SK-N-SH treated with all-trans-retinoic acid at 6 μM for 48 hours (cell line): ENCODE measurements at regions not wholly inside any gene's neighbourhood (a gene's known extent, or its start where the extent isn't known, plus 50 kb on each side); places are given as distances from the start of the nearest gene placed in this dataset.

Source experiments
- ATAC-seq: fragments of 200-7000 bp; cut with Tn5 transposase; 3 replicates; pipeline ENCODE4 v1.9.1; 2020; ENCODE audit warnings: mild to moderate bottlenecking, moderate library complexity
- ARNTL ChIP-seq: fragments of 450-650 bp; formaldehyde crosslinking; IDR thresholded peaks from 2 replicates; pipeline ENCODE4 v1.5.0; 2020; ENCODE audit warnings: low read depth, mild to moderate bottlenecking, moderate library complexity, borderline replicate concordance
- BACH2 ChIP-seq: fragments of 250-450 bp; sonication (Bioruptor Pico); IDR thresholded peaks from 2 replicates; pipeline ENCODE4 v1.9.0; 2021; ENCODE audit warnings: mild to moderate bottlenecking, borderline replicate concordance
- CSDC2 ChIP-seq: fragments of 250-450 bp; sonication (Bioruptor Pico); IDR thresholded peaks from 2 replicates; pipeline ENCODE4 v1.5.0; 2020; ENCODE audit warnings: mild to moderate bottlenecking, moderate library complexity
- ESRRG ChIP-seq: fragments of 250-450 bp; sonication (Bioruptor Pico); IDR thresholded peaks from 2 replicates; pipeline ENCODE4 v1.6.1; 2021; ENCODE audit warnings: mild to moderate bottlenecking
- GLIS3 ChIP-seq: fragments of 250-450 bp; sonication (Bioruptor Pico); IDR thresholded peaks from 2 replicates; pipeline ENCODE4 v1.5.0; 2020; ENCODE audit warnings: mild to moderate bottlenecking, moderate library complexity
- ISL1 ChIP-seq: fragments of 250-450 bp; sonication (Bioruptor Pico); IDR thresholded peaks from 2 replicates; pipeline ENCODE4 v2.1.2; 2022; ENCODE audit warnings: mild to moderate bottlenecking, moderate library complexity
- OSR1 ChIP-seq: fragments of 250-450 bp; sonication (Bioruptor Pico); IDR thresholded peaks from 2 replicates; pipeline ENCODE4 v1.8.0; 2022; ENCODE audit warnings: moderate library complexity, mild to moderate bottlenecking, inconsistent platforms
- POU6F1 ChIP-seq: fragments of 250-450 bp; sonication (Bioruptor Pico); IDR thresholded peaks from 2 replicates; pipeline ENCODE4 v1.8.0; 2021; ENCODE audit warnings: low read depth, mild to moderate bottlenecking, moderate library complexity, borderline replicate concordance
- PPARA ChIP-seq: fragments of 250-450 bp; sonication (Bioruptor Pico); IDR thresholded peaks from 2 replicates; pipeline ENCODE4 v1.5.0; 2020; ENCODE audit warnings: mild to moderate bottlenecking, borderline replicate concordance
- RARB ChIP-seq: fragments of 250-450 bp; sonication (Bioruptor Pico); IDR thresholded peaks from 2 replicates; pipeline ENCODE4 v1.8.0; 2021; ENCODE audit warnings: mild to moderate bottlenecking, moderate library complexity
- SNAI2 ChIP-seq: fragments of 250-450 bp; sonication (Bioruptor Pico); IDR thresholded peaks from 2 replicates; pipeline ENCODE4 v1.5.0; 2020; ENCODE audit warnings: mild to moderate bottlenecking, moderate library complexity
- TCF4 ChIP-seq: fragments of 250-450 bp; sonication (Bioruptor Pico); IDR thresholded peaks from 2 replicates; pipeline ENCODE4 v1.8.0; 2021; ENCODE audit warnings: mild to moderate bottlenecking, moderate library complexity, borderline replicate concordance
- TOX ChIP-seq: fragments of 250-450 bp; sonication (Bioruptor Pico); IDR thresholded peaks from 2 replicates; pipeline ENCODE4 v1.8.0; 2021; ENCODE audit warnings: mild to moderate bottlenecking, moderate library complexity, borderline replicate concordance
- ZC3H10 ChIP-seq: fragments of 250-450 bp; sonication (Bioruptor Pico); IDR thresholded peaks from 2 replicates; pipeline ENCODE4 v1.5.1; 2021; ENCODE audit warnings: mild to moderate bottlenecking, moderate library complexity
- ZFP30 ChIP-seq: fragments of 450-650 bp; formaldehyde crosslinking; IDR thresholded peaks from 2 replicates; pipeline ENCODE4 v1.5.0; 2022; ENCODE audit warnings: mild to moderate bottlenecking, moderate library complexity
- ZNF565 ChIP-seq: fragments of 450-650 bp; formaldehyde crosslinking; conservative IDR thresholded peaks from 2 replicates; pipeline ENCODE4 v1.5.0; 2020; ENCODE audit warnings: low read depth, mild to moderate bottlenecking, moderate library complexity
- ZNF70 ChIP-seq: fragments of 450-650 bp; formaldehyde crosslinking; IDR thresholded peaks from 2 replicates; pipeline ENCODE4 v1.5.0; 2020; ENCODE audit warnings: mild to moderate bottlenecking, moderate library complexity
- ZNF8 ChIP-seq: fragments of 450-650 bp; formaldehyde crosslinking; IDR thresholded peaks from 2 replicates; pipeline ENCODE4 v1.5.0; 2020; ENCODE audit warnings: mild to moderate bottlenecking, moderate library complexity
- TF ChIP-seq, protein P1 (sequence below): fragments of 250-450 bp; sonication (Bioruptor Pico); IDR thresholded peaks from 2 replicates; pipeline ENCODE4 v1.8.0; 2020; ENCODE audit warnings: mild to moderate bottlenecking, moderate library complexity, borderline replicate concordance
- TF ChIP-seq, protein P2 (sequence below): fragments of 250-450 bp; sonication (Bioruptor Pico); IDR thresholded peaks from 2 replicates; pipeline ENCODE4 v1.5.0; 2020; ENCODE audit warnings: mild to moderate bottlenecking, moderate library complexity
- TF ChIP-seq, protein P3 (sequence below): fragments of 250-450 bp; sonication (Bioruptor Pico); IDR thresholded peaks from 2 replicates; pipeline ENCODE4 v1.5.1; 2021; ENCODE audit warnings: mild to moderate bottlenecking, moderate library complexity

GRCh38 chr5:23071682-23072081 lies 218.5 kb upstream of the CDH12 start:
- ATAC-seq, result no peak
- TF ChIP-seq SNAI2 (no peak), TOX (CRISPR knock-in tag) (no peak), ZNF8 (no peak), ISL1 (CRISPR knock-in tag) (no peak), PPARA (CRISPR knock-in tag) (no peak), GLIS3 (CRISPR knock-in tag) (no peak), ARNTL (CRISPR knock-in tag) (no peak), OSR1 (CRISPR knock-in tag) (no peak), ZFP30 (CRISPR knock-in tag) (no peak), BACH2 (no peak), CSDC2 (no peak), ZNF565 (CRISPR knock-in tag) (no peak), POU6F1 (CRISPR knock-in tag) (no peak), TCF4 (no peak), ZNF70 (CRISPR knock-in tag) (no peak), ZC3H10 (CRISPR knock-in tag) (no peak), ESRRG (CRISPR knock-in tag) (no peak)
- TF ChIP-seq, protein P1, sequence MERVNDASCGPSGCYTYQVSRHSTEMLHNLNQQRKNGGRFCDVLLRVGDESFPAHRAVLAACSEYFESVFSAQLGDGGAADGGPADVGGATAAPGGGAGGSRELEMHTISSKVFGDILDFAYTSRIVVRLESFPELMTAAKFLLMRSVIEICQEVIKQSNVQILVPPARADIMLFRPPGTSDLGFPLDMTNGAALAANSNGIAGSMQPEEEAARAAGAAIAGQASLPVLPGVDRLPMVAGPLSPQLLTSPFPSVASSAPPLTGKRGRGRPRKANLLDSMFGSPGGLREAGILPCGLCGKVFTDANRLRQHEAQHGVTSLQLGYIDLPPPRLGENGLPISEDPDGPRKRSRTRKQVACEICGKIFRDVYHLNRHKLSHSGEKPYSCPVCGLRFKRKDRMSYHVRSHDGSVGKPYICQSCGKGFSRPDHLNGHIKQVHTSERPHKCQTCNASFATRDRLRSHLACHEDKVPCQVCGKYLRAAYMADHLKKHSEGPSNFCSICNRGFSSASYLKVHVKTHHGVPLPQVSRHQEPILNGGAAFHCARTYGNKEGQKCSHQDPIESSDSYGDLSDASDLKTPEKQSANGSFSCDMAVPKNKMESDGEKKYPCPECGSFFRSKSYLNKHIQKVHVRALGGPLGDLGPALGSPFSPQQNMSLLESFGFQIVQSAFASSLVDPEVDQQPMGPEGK (CRISPR knock-in tag), result no peak
- TF ChIP-seq, protein P2, sequence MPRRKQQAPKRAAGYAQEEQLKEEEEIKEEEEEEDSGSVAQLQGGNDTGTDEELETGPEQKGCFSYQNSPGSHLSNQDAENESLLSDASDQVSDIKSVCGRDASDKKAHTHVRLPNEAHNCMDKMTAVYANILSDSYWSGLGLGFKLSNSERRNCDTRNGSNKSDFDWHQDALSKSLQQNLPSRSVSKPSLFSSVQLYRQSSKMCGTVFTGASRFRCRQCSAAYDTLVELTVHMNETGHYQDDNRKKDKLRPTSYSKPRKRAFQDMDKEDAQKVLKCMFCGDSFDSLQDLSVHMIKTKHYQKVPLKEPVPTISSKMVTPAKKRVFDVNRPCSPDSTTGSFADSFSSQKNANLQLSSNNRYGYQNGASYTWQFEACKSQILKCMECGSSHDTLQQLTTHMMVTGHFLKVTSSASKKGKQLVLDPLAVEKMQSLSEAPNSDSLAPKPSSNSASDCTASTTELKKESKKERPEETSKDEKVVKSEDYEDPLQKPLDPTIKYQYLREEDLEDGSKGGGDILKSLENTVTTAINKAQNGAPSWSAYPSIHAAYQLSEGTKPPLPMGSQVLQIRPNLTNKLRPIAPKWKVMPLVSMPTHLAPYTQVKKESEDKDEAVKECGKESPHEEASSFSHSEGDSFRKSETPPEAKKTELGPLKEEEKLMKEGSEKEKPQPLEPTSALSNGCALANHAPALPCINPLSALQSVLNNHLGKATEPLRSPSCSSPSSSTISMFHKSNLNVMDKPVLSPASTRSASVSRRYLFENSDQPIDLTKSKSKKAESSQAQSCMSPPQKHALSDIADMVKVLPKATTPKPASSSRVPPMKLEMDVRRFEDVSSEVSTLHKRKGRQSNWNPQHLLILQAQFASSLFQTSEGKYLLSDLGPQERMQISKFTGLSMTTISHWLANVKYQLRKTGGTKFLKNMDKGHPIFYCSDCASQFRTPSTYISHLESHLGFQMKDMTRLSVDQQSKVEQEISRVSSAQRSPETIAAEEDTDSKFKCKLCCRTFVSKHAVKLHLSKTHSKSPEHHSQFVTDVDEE (CRISPR knock-in tag), result no peak
- TF ChIP-seq, protein P3, sequence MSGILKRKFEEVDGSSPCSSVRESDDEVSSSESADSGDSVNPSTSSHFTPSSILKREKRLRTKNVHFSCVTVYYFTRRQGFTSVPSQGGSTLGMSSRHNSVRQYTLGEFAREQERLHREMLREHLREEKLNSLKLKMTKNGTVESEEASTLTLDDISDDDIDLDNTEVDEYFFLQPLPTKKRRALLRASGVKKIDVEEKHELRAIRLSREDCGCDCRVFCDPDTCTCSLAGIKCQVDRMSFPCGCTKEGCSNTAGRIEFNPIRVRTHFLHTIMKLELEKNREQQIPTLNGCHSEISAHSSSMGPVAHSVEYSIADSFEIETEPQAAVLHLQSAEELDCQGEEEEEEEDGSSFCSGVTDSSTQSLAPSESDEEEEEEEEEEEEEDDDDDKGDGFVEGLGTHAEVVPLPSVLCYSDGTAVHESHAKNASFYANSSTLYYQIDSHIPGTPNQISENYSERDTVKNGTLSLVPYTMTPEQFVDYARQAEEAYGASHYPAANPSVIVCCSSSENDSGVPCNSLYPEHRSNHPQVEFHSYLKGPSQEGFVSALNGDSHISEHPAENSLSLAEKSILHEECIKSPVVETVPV (CRISPR knock-in tag), result no peak

DNA sequence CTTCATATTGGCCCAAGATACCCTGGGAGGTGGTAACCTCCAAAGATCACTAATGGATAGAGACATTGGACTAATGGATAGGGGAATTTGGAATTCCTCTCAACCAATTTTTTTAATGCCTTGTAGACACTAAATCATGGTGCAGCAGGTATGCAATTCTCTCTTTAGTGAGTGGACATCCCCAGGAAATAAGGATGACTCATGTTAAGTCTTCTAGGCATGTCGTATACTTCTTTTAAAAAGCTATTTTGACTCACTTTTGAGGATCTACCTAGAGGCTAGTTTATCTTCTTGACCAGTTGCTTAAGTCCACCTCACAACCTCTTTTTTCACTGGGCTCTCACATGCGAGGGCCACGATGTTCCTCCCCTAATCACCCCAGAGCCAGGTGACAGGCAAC lies 211.6 kb upstream of the CDH12 start:
- no peak for ATAC-seq
- TF ChIP-seq ARNTL (CRISPR knock-in tag) (no peak), TOX (CRISPR knock-in tag) (no peak), OSR1 (CRISPR knock-in tag) (no peak)
- TF ChIP-seq, all 23 proteins: peak for 0

DNA sequence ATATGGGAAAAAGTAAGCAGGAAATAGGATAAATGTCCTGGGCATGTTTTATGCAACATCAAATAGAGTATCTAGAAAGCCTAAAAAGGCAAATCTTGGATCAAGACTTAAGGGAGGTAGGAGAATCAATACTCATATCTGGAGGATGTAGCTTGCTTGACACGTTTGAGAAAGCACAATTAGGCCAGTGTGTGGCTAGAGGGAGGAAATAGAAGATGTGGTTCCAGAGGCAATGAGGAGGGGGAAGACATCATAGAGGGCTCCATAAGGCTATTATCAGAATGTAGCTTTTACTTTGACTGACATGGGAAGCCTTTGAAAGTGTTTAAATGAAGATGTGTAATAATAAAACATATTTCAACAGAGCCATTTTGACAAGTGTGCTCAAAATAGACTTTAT lies 200.7 kb upstream of the CDH12 start:
- TF ChIP-seq, protein P2 (CRISPR knock-in tag), result no peak
- TF ChIP-seq SNAI2 (no peak), RARB (CRISPR knock-in tag) (no peak), ZNF70 (CRISPR knock-in tag) (no peak), ZNF565 (CRISPR knock-in tag) (no peak), CSDC2 (no peak), TCF4 (no peak), GLIS3 (CRISPR knock-in tag) (no peak), OSR1 (CRISPR knock-in tag) (no peak), BACH2 (no peak), ARNTL (CRISPR knock-in tag) (no peak), ESRRG (CRISPR knock-in tag) (no peak), PPARA (CRISPR knock-in tag) (no peak), ZFP30 (CRISPR knock-in tag) (no peak)
- TF ChIP-seq, protein P3 (CRISPR knock-in tag), result no peak
- TF ChIP-seq, protein P1 (CRISPR knock-in tag), result no peak
- no peak for ATAC-seq
